CD8-positive, alpha-beta memory T cell (primary cell): ENCODE measurements at regions not wholly inside any gene's neighbourhood (a gene's known extent, or its start where the extent isn't known, plus 50 kb on each side); places are given as distances from the start of the nearest gene placed in this dataset.

Experiments used
- CTCF ChIA-PET: fragments of 350-600 bp; sonication (Branson Sonifier 250); formaldehyde crosslinking; loops from one replicate; lab custom pipeline; 2021; ENCODE audit warnings: antibody characterized with exemption; lab: Charles Lee
- POLR2A ChIA-PET: fragments of 350-600 bp; sonication (Branson Sonifier 250); formaldehyde crosslinking; loops from one replicate; lab custom pipeline; 2021; ENCODE audit warnings: antibody characterized with exemption; lab: Charles Lee
- DNase-seq, 5 donors: peaks; one replicate each; pipeline versions ENCODE4 v3.0.0 to v3.0.0-alpha.2; 2020 to 2022; ENCODE audit warnings: mixed read lengths in 1 of 5
- H3K27ac ChIP-seq: one replicate; pipeline ENCODE4 v1.7.0; 2013; ENCODE audit warnings: low read depth, mild to moderate bottlenecking, low read length, moderate library complexity
- H3K27me3 ChIP-seq: 2 replicates; pipeline ENCODE4 v1.7.0; 2013; ENCODE audit warnings: low read length, mild to moderate bottlenecking; ENCODE audit not compliant: insufficient read depth, poor library complexity, severe bottlenecking
- H3K36me3 ChIP-seq: 2 replicates; pipeline ENCODE4 v1.7.0; 2013; ENCODE audit warnings: mild to moderate bottlenecking, low read length, moderate library complexity; ENCODE audit not compliant: insufficient read depth
- H3K4me1 ChIP-seq: 2 replicates; pipeline ENCODE4 v1.7.0; 2013; ENCODE audit warnings: mild to moderate bottlenecking, low read length, moderate library complexity; ENCODE audit not compliant: insufficient read depth
- H3K4me3 ChIP-seq: 2 replicates; pipeline ENCODE4 v1.7.0; 2013; ENCODE audit warnings: mild to moderate bottlenecking, low read length
- H3K9me3 ChIP-seq: 2 replicates; pipeline ENCODE4 v1.7.0; 2013; ENCODE audit warnings: mild to moderate bottlenecking, low read length
- H3K27ac Mint-ChIP-seq, 8 donors: one replicate each; pipeline ENCODE4 v1.8.0; 2020 to 2021; ENCODE audit warnings: mixed read lengths in 8 of 8, mild to moderate bottlenecking in 6 of 8, inconsistent platforms in 3 of 8, moderate library complexity in 3 of 8
- H3K27me3 Mint-ChIP-seq, 2 donors: one replicate each; pipeline ENCODE4 v1.8.0; 2020 to 2021; ENCODE audit warnings: mixed read lengths in 2 of 2, mild to moderate bottlenecking in 1 of 2, moderate library complexity in 1 of 2
- H3K36me3 Mint-ChIP-seq, 3 donors: one replicate each; pipeline ENCODE4 v1.8.0; 2020 to 2021; ENCODE audit warnings: mixed read lengths in 3 of 3, inconsistent platforms in 1 of 3, mild to moderate bottlenecking in 1 of 3
- H3K4me1 Mint-ChIP-seq, 3 donors: one replicate each; pipeline ENCODE4 v1.8.0; 2020 to 2021; ENCODE audit warnings: mixed read lengths in 3 of 3, inconsistent platforms in 1 of 3, mild to moderate bottlenecking in 1 of 3
- H3K4me3 Mint-ChIP-seq, 7 donors: one replicate each; pipeline ENCODE4 v1.8.0; 2020 to 2021; ENCODE audit warnings: mixed read lengths in 7 of 7, mild to moderate bottlenecking in 6 of 7, moderate library complexity in 4 of 7, inconsistent platforms in 2 of 7
- H3K9me3 Mint-ChIP-seq, 5 donors: one replicate each; pipeline ENCODE4 v1.8.0; 2020 to 2022; ENCODE audit warnings: mixed read lengths in 5 of 5, mild to moderate bottlenecking in 3 of 5, moderate library complexity in 2 of 5, inconsistent platforms in 1 of 5

- H3K27ac Mint-ChIP-seq, result no peak overlapping the region
- Histone ChIP-seq H3K9me3 (no peaks in the 10 kb centered on the region), H3K27ac (no peak overlapping the region), H3K27me3 (no peaks in the 10 kb centered on the region), H3K36me3 (no peaks in the 10 kb centered on the region), H3K4me1 (no peaks in the 10 kb centered on the region), H3K4me3 (no peak overlapping the region)
- no peaks in the 10 kb centered on the region for H3K27me3 Mint-ChIP-seq
- no peak overlapping the region for H3K4me3 Mint-ChIP-seq
- CTCF ChIA-PET, result no interaction called here
- peaks cover 8 to 68% (median 19%) of the 10 kb centered on the region in 5 donors for H3K9me3 Mint-ChIP-seq
- no peaks in the 10 kb centered on the region for H3K4me1 Mint-ChIP-seq
- DNase-seq, result no peak
- POLR2A ChIA-PET, result no interaction called here
- peaks cover 0 to 3% (median 0%) of the 10 kb centered on the region in 3 donors for H3K36me3 Mint-ChIP-seq
Observed at GRCh38 chr4:30416547-30416946, 303.6 kb upstream of the PCDH7 start.

DNA sequence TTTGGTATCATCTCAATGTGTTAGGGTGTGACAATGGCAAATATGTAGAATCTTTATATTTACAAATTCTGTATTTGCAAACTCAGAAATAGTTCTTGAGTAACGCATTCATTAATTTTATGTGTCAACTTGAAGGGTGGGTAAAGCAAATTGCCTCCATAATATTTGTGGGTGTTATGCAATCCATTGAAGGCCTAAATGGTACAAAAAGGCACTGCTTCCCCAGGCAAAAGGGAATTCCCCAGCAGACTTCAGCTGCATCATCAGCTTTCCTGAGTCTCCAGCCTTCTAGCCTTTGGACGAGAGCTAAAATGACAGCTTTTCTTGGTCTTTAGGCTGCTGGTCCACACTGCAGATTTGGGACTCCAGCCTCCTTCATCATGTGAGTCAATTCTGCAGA, 292.2 kb upstream of the PCDH7 start:
- H3K27me3 Mint-ChIP-seq, result no peaks in the 10 kb centered on the region
- Histone ChIP-seq H3K27ac (no peak overlapping the region), H3K27me3 (no peaks in the 10 kb centered on the region), H3K4me1 (no peaks in the 10 kb centered on the region), H3K9me3 (peaks cover 4% of the 10 kb centered on the region), H3K4me3 (no peak overlapping the region), H3K36me3 (no peaks in the 10 kb centered on the region)
- ChIA-PET POLR2A (no interaction called here), CTCF (no interaction called here)
- no peak overlapping the region for H3K27ac Mint-ChIP-seq
- H3K9me3 Mint-ChIP-seq, result peaks cover 2 to 33% (median 18%) of the 10 kb centered on the region in 5 donors
- H3K4me1 Mint-ChIP-seq, result no peaks in the 10 kb centered on the region
- no peaks in the 10 kb centered on the region for H3K36me3 Mint-ChIP-seq
- DNase-seq, result no peak
- no peak overlapping the region for H3K4me3 Mint-ChIP-seq

GRCh38 chr4:30429813-30430761, 290.1 kb upstream of the PCDH7 start:
- Mint-ChIP-seq H3K9me3 (peaks cover 2 to 33% (median 8%) of the 10 kb centered on the region in 5 donors), H3K36me3 (no peaks in the 10 kb centered on the region), H3K27me3 (no peaks in the 10 kb centered on the region), H3K4me1 (no peaks in the 10 kb centered on the region), H3K27ac (no peak overlapping the region), H3K4me3 (no peak overlapping the region)
- H3K27ac ChIP-seq, result no peak overlapping the region
- ChIA-PET CTCF (no interaction called here), POLR2A (no interaction called here)
- H3K4me1 ChIP-seq, result no peaks in the 10 kb centered on the region
- H3K27me3 ChIP-seq, result no peaks in the 10 kb centered on the region
- peaks cover 4% of the 10 kb centered on the region for H3K9me3 ChIP-seq
- DNase-seq, result no peak
- H3K4me3 ChIP-seq, result no peak overlapping the region
- H3K36me3 ChIP-seq, result no peaks in the 10 kb centered on the region

GRCh38 chr4:30434656-30435055, 285.5 kb upstream of the PCDH7 start:
- Mint-ChIP-seq H3K36me3 (no peaks in the 10 kb centered on the region), H3K27me3 (no peaks in the 10 kb centered on the region), H3K27ac (no peak overlapping the region), H3K9me3 (peaks cover 2 to 51% (median 5%) of the 10 kb centered on the region in 5 donors), H3K4me1 (no peaks in the 10 kb centered on the region), H3K4me3 (no peak overlapping the region)
- H3K4me3 ChIP-seq, result no peak overlapping the region
- no peaks in the 10 kb centered on the region for H3K36me3 ChIP-seq
- ChIA-PET POLR2A (no interaction called here), CTCF (no interaction called here)
- DNase-seq, result no peak
- H3K9me3 ChIP-seq, result peaks cover 4% of the 10 kb centered on the region
- no peak overlapping the region for H3K27ac ChIP-seq
- no peaks in the 10 kb centered on the region for H3K27me3 ChIP-seq
- H3K4me1 ChIP-seq, result no peaks in the 10 kb centered on the region

- H3K27me3 ChIP-seq, result no peaks in the 10 kb centered on the region
- Mint-ChIP-seq H3K27ac (no peak overlapping the region), H3K27me3 (no peaks in the 10 kb centered on the region), H3K9me3 (peaks cover 2 to 47% (median 5%) of the 10 kb centered on the region in 5 donors), H3K4me3 (no peak overlapping the region), H3K4me1 (no peaks in the 10 kb centered on the region), H3K36me3 (no peaks in the 10 kb centered on the region)
- H3K36me3 ChIP-seq, result no peaks in the 10 kb centered on the region
- H3K27ac ChIP-seq, result no peak overlapping the region
- no peak for DNase-seq
- ChIA-PET CTCF (no interaction called here), POLR2A (no interaction called here)
- H3K4me3 ChIP-seq, result no peak overlapping the region
- no peaks in the 10 kb centered on the region for H3K9me3 ChIP-seq
- H3K4me1 ChIP-seq, result no peaks in the 10 kb centered on the region
Observed at GRCh38 chr4:30436394-30436793, 283.8 kb upstream of the PCDH7 start.

DNA sequence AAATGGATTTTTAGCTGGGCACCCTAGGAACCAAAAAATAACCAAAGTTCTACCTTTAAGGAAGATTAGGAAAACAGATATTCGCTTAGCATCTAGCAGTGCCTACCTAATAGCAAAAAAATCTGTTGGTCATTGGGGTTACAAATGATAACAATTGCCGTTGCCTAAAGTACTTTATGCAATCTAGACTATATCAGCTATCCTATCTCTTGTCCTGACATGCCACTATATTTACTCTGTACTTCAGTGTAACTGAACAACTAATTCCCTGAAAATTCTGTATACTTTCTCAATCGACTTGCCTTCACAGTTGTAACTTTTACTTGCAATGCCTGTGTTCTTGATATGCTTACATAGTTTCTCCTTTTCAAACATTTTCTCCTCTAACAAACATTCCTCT, 282.9 kb upstream of the PCDH7 start:
- H3K27ac ChIP-seq, result no peak overlapping the region
- ChIA-PET POLR2A (no interaction called here), CTCF (no interaction called here)
- peaks cover 2 to 43% (median 5%) of the 10 kb centered on the region in 5 donors for H3K9me3 Mint-ChIP-seq
- no peaks in the 10 kb centered on the region for H3K9me3 ChIP-seq
- no peaks in the 10 kb centered on the region for H3K36me3 ChIP-seq
- no peaks in the 10 kb centered on the region for H3K27me3 Mint-ChIP-seq
- H3K27ac Mint-ChIP-seq, result no peak overlapping the region
- no peaks in the 10 kb centered on the region for H3K36me3 Mint-ChIP-seq
- H3K4me3 Mint-ChIP-seq, result no peak overlapping the region
- no peaks in the 10 kb centered on the region for H3K4me1 ChIP-seq
- H3K4me3 ChIP-seq, result no peak overlapping the region
- H3K27me3 ChIP-seq, result no peaks in the 10 kb centered on the region
- DNase-seq, result no peak
- no peaks in the 10 kb centered on the region for H3K4me1 Mint-ChIP-seq

- ChIA-PET CTCF (no interaction called here), POLR2A (no interaction called here)
- no peak overlapping the region for H3K27ac ChIP-seq
- no peaks in the 10 kb centered on the region for H3K9me3 ChIP-seq
- H3K36me3 ChIP-seq, result no peaks in the 10 kb centered on the region
- peaks cover 0 to 19% (median 3%) of the 10 kb centered on the region in 5 donors for H3K9me3 Mint-ChIP-seq
- H3K27me3 Mint-ChIP-seq, result no peaks in the 10 kb centered on the region
- no peaks in the 10 kb centered on the region for H3K4me1 Mint-ChIP-seq
- H3K36me3 Mint-ChIP-seq, result no peaks in the 10 kb centered on the region
- H3K4me3 ChIP-seq, result no peak overlapping the region
- no peak overlapping the region for H3K4me3 Mint-ChIP-seq
- H3K27me3 ChIP-seq, result no peaks in the 10 kb centered on the region
- DNase-seq, result no peak
- H3K27ac Mint-ChIP-seq, result no peak overlapping the region
- no peaks in the 10 kb centered on the region for H3K4me1 ChIP-seq
Observed at GRCh38 chr4:30443289-30443688, 276.9 kb upstream of the PCDH7 start.

DNA sequence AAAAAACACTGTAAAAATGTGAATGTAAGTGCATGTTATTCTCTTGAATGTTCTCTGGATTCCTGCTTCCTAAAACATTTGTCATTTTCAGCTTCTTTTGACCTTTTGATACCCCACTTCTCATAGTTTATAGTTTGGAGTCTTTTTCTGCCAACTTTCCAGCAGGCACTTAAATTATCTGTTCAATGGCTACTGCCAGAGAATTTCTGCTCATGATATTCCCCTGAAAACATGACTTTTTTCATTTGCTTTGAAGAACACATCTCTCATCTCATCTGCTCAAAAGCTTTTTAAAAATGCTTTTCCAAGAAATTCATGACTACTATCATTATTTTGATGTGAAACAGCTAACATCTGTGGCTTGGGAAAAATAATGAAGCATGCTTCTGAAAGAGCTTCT, 269.7 kb upstream of the PCDH7 start:
- H3K4me3 Mint-ChIP-seq, result no peak overlapping the region
- H3K9me3 Mint-ChIP-seq, result peaks cover 9 to 22% (median 11%) of the 10 kb centered on the region in 5 donors
- Histone ChIP-seq H3K27ac (no peak overlapping the region), H3K9me3 (no peaks in the 10 kb centered on the region), H3K27me3 (no peaks in the 10 kb centered on the region), H3K36me3 (no peaks in the 10 kb centered on the region), H3K4me1 (no peaks in the 10 kb centered on the region), H3K4me3 (no peak overlapping the region)
- H3K4me1 Mint-ChIP-seq, result no peaks in the 10 kb centered on the region
- ChIA-PET POLR2A (no interaction called here), CTCF (no interaction called here)
- H3K27ac Mint-ChIP-seq, result no peak overlapping the region
- H3K27me3 Mint-ChIP-seq, result no peaks in the 10 kb centered on the region
- H3K36me3 Mint-ChIP-seq, result no peaks in the 10 kb centered on the region
- DNase-seq, result no peak
